Progenitor cell of endocrine pancreas (in vitro differentiated cells): ENCODE measurements at regions not wholly inside any gene's neighbourhood (a gene's known extent, or its start where the extent isn't known, plus 50 kb on each side); places are given as distances from the start of the nearest gene placed in this dataset.

Experiments
- DNase-seq: peaks from one replicate; pipeline ENCODE4 v3.0.0; 2021; ENCODE audit warnings: low spot score; ENCODE audit not compliant: unreplicated experiment
- H3K27ac Mint-ChIP-seq: 2 replicates; pipeline ENCODE4 v1.8.0; 2021; ENCODE audit warnings: mild to moderate bottlenecking, moderate library complexity, mixed read lengths
- H3K27me3 Mint-ChIP-seq: 2 replicates; pipeline ENCODE4 v1.8.0; 2021; ENCODE audit warnings: mixed read lengths
- H3K36me3 Mint-ChIP-seq: 2 replicates; pipeline ENCODE4 v1.8.0; 2022; ENCODE audit warnings: mixed read lengths; ENCODE audit not compliant: insufficient read depth
- H3K4me1 Mint-ChIP-seq: 2 replicates; pipeline ENCODE4 v1.8.0; 2021; ENCODE audit warnings: low read depth, mixed read lengths
- H3K4me3 Mint-ChIP-seq: 2 replicates; pipeline ENCODE4 v1.8.0; 2021; ENCODE audit warnings: low read depth, mild to moderate bottlenecking, moderate library complexity, mixed read lengths
- H3K9me3 Mint-ChIP-seq: 2 replicates; pipeline ENCODE4 v1.8.0; 2021; ENCODE audit warnings: low read depth, mixed read lengths
- CTCF ChIP-seq: fragments of 200-600 bp; sonication (generic); IDR thresholded peaks from one replicate; pipeline ENCODE4 v1.5.0; 2021; ENCODE audit warnings: antibody characterized with exemption, mild to moderate bottlenecking; ENCODE audit not compliant: unreplicated experiment

GRCh38 chr6:139580592-139581484, 206.4 kb upstream of the CITED2 start:
- Mint-ChIP-seq H3K4me1 (peaks cover 7% of the 10 kb centered on the region), H3K4me3 (no peak overlapping the region), H3K27me3 (peaks cover 4% of the 10 kb centered on the region), H3K27ac (no peak overlapping the region), H3K36me3 (no peaks in the 10 kb centered on the region), H3K9me3 (no peaks in the 10 kb centered on the region)
- TF ChIP-seq CTCF: no peak
- DNase-seq: no peak

- DNase-seq: no peak
- no peak overlapping the region for H3K4me3 Mint-ChIP-seq
- no peaks in the 10 kb centered on the region for H3K36me3 Mint-ChIP-seq
- H3K27ac Mint-ChIP-seq: no peak overlapping the region
- no peak for TF ChIP-seq CTCF
- peaks cover 4% of the 10 kb centered on the region for H3K4me1 Mint-ChIP-seq
- peaks cover 6% of the 10 kb centered on the region for H3K9me3 Mint-ChIP-seq
- H3K27me3 Mint-ChIP-seq: peaks cover 4% of the 10 kb centered on the region
Observed at GRCh38 chr6:139577763-139578604, 203.5 kb upstream of the CITED2 start.

GRCh38 chr6:139577124-139577762, 202.8 kb upstream of the CITED2 start:
- no peak for TF ChIP-seq CTCF
- peaks cover 6% of the 10 kb centered on the region for H3K9me3 Mint-ChIP-seq
- DNase-seq: no peak
- peaks cover 4% of the 10 kb centered on the region for H3K4me1 Mint-ChIP-seq
- H3K4me3 Mint-ChIP-seq: no peak overlapping the region
- peaks cover 4% of the 10 kb centered on the region for H3K27me3 Mint-ChIP-seq
- no peaks in the 10 kb centered on the region for H3K36me3 Mint-ChIP-seq
- H3K27ac Mint-ChIP-seq: no peak overlapping the region

GRCh38 chr6:139572001-139572400, 197.6 kb upstream of the CITED2 start:
- Mint-ChIP-seq H3K27me3 (no peaks in the 10 kb centered on the region), H3K27ac (no peak overlapping the region), H3K4me3 (no peak overlapping the region), H3K36me3 (no peaks in the 10 kb centered on the region), H3K9me3 (peaks cover 6% of the 10 kb centered on the region), H3K4me1 (peaks cover 7% of the 10 kb centered on the region)
- no peak for TF ChIP-seq CTCF
- no peak for DNase-seq

- Mint-ChIP-seq H3K4me1 (peaks cover 7% of the 10 kb centered on the region), H3K9me3 (peaks cover 6% of the 10 kb centered on the region), H3K36me3 (no peaks in the 10 kb centered on the region), H3K27ac (no peak overlapping the region), H3K27me3 (no peaks in the 10 kb centered on the region), H3K4me3 (no peak overlapping the region)
- TF ChIP-seq CTCF: no peak
- no peak for DNase-seq
Observed at GRCh38 chr6:139570166-139570565, 195.7 kb upstream of the CITED2 start.
